ENCODE measurements at regions not wholly inside any gene's neighbourhood (a gene's known extent, or its start where the extent isn't known, plus 50 kb on each side); places are given as distances from the start of the nearest gene placed in this dataset. TPM values are rescaled to one million over a fixed set of nuclear protein-coding genes. Genes with fewer than 3 reads are reported as not detected.

Small RNAs in the stretch of these regions (microRNA-seq; reads per million reads assigned to microRNA genes)
- not detected for gene MIR5701-3 (ENCODE audit: borderline microRNAs expressed, borderline replicate concordance)
